CD8-positive, alpha-beta memory T cell (primary cell): ENCODE measurements at regions not wholly inside any gene's neighbourhood (a gene's known extent, or its start where the extent isn't known, plus 50 kb on each side); places are given as distances from the start of the nearest gene placed in this dataset.
"Not testable (repeated sequence)": the region's sequence is repeated elsewhere in the genome, so short reads cannot be mapped to it uniquely, and the experiment has no call there.

Source experiments
- CTCF ChIA-PET: fragments of 350-600 bp; sonication (Branson Sonifier 250); formaldehyde crosslinking; loops from one replicate; lab custom pipeline; 2021; ENCODE audit warnings: antibody characterized with exemption; lab: Charles Lee
- POLR2A ChIA-PET: fragments of 350-600 bp; sonication (Branson Sonifier 250); formaldehyde crosslinking; loops from one replicate; lab custom pipeline; 2021; ENCODE audit warnings: antibody characterized with exemption; lab: Charles Lee
- DNase-seq, 5 donors: peaks; one replicate each; pipeline versions ENCODE4 v3.0.0 to v3.0.0-alpha.2; 2020 to 2022; ENCODE audit warnings: mixed read lengths in 1 of 5
- H3K27ac ChIP-seq: one replicate; pipeline ENCODE4 v1.7.0; 2013; ENCODE audit warnings: low read depth, mild to moderate bottlenecking, low read length, moderate library complexity
- H3K27me3 ChIP-seq: 2 replicates; pipeline ENCODE4 v1.7.0; 2013; ENCODE audit warnings: low read length, mild to moderate bottlenecking; ENCODE audit not compliant: insufficient read depth, poor library complexity, severe bottlenecking
- H3K36me3 ChIP-seq: 2 replicates; pipeline ENCODE4 v1.7.0; 2013; ENCODE audit warnings: mild to moderate bottlenecking, low read length, moderate library complexity; ENCODE audit not compliant: insufficient read depth
- H3K4me1 ChIP-seq: 2 replicates; pipeline ENCODE4 v1.7.0; 2013; ENCODE audit warnings: mild to moderate bottlenecking, low read length, moderate library complexity; ENCODE audit not compliant: insufficient read depth
- H3K4me3 ChIP-seq: 2 replicates; pipeline ENCODE4 v1.7.0; 2013; ENCODE audit warnings: mild to moderate bottlenecking, low read length
- H3K9me3 ChIP-seq: 2 replicates; pipeline ENCODE4 v1.7.0; 2013; ENCODE audit warnings: mild to moderate bottlenecking, low read length
- H3K27ac Mint-ChIP-seq, 8 donors: one replicate each; pipeline ENCODE4 v1.8.0; 2020 to 2021; ENCODE audit warnings: mixed read lengths in 8 of 8, mild to moderate bottlenecking in 6 of 8, inconsistent platforms in 3 of 8, moderate library complexity in 3 of 8
- H3K27me3 Mint-ChIP-seq, 2 donors: one replicate each; pipeline ENCODE4 v1.8.0; 2020 to 2021; ENCODE audit warnings: mixed read lengths in 2 of 2, mild to moderate bottlenecking in 1 of 2, moderate library complexity in 1 of 2
- H3K36me3 Mint-ChIP-seq, 3 donors: one replicate each; pipeline ENCODE4 v1.8.0; 2020 to 2021; ENCODE audit warnings: mixed read lengths in 3 of 3, inconsistent platforms in 1 of 3, mild to moderate bottlenecking in 1 of 3
- H3K4me1 Mint-ChIP-seq, 3 donors: one replicate each; pipeline ENCODE4 v1.8.0; 2020 to 2021; ENCODE audit warnings: mixed read lengths in 3 of 3, inconsistent platforms in 1 of 3, mild to moderate bottlenecking in 1 of 3
- H3K4me3 Mint-ChIP-seq, 7 donors: one replicate each; pipeline ENCODE4 v1.8.0; 2020 to 2021; ENCODE audit warnings: mixed read lengths in 7 of 7, mild to moderate bottlenecking in 6 of 7, moderate library complexity in 4 of 7, inconsistent platforms in 2 of 7
- H3K9me3 Mint-ChIP-seq, 5 donors: one replicate each; pipeline ENCODE4 v1.8.0; 2020 to 2022; ENCODE audit warnings: mixed read lengths in 5 of 5, mild to moderate bottlenecking in 3 of 5, moderate library complexity in 2 of 5, inconsistent platforms in 1 of 5

GRCh38 chr3:89954137-89954536 lies 846.7 kb downstream of the EPHA3 start:
- Histone ChIP-seq H3K36me3 (no peaks in the 10 kb centered on the region), H3K27me3 (no peaks in the 10 kb centered on the region), H3K27ac (no peak overlapping the region), H3K4me1 (no peaks in the 10 kb centered on the region), H3K4me3 (no peak overlapping the region), H3K9me3 (no peaks in the 10 kb centered on the region)
- DNase-seq: no peak
- POLR2A ChIA-PET: no interaction called here
- no peaks in the 10 kb centered on the region for H3K27me3 Mint-ChIP-seq
- H3K4me3 Mint-ChIP-seq: no peak overlapping the region
- H3K9me3 Mint-ChIP-seq: peaks cover 4 to 16% (median 12%) of the 10 kb centered on the region in 5 donors
- CTCF ChIA-PET: no interaction called here
- no peaks in the 10 kb centered on the region for H3K36me3 Mint-ChIP-seq
- no peak overlapping the region for H3K27ac Mint-ChIP-seq
- no peaks in the 10 kb centered on the region for H3K4me1 Mint-ChIP-seq

GRCh38 chr3:89955156-89955555 lies 847.7 kb downstream of the EPHA3 start:
- no peak overlapping the region for H3K27ac ChIP-seq
- Mint-ChIP-seq H3K27ac (no peak overlapping the region), H3K36me3 (no peaks in the 10 kb centered on the region), H3K27me3 (no peaks in the 10 kb centered on the region), H3K4me3 (no peak overlapping the region), H3K9me3 (peaks cover 4 to 15% (median 12%) of the 10 kb centered on the region in 5 donors), H3K4me1 (no peaks in the 10 kb centered on the region)
- no peak overlapping the region for H3K4me3 ChIP-seq
- no peak for DNase-seq
- no peaks in the 10 kb centered on the region for H3K4me1 ChIP-seq
- CTCF ChIA-PET: no interaction called here
- H3K36me3 ChIP-seq: no peaks in the 10 kb centered on the region
- no peaks in the 10 kb centered on the region for H3K9me3 ChIP-seq
- POLR2A ChIA-PET: no interaction called here
- no peaks in the 10 kb centered on the region for H3K27me3 ChIP-seq

- H3K27ac ChIP-seq: no peak overlapping the region
- no peak overlapping the region for H3K4me3 Mint-ChIP-seq
- H3K4me3 ChIP-seq: no peak overlapping the region
- no peak overlapping the region for H3K27ac Mint-ChIP-seq
- H3K4me1 Mint-ChIP-seq: no peaks in the 10 kb centered on the region
- peaks cover 4 to 13% (median 8%) of the 10 kb centered on the region in 5 donors for H3K9me3 Mint-ChIP-seq
- H3K9me3 ChIP-seq: no peaks in the 10 kb centered on the region
- no peaks in the 10 kb centered on the region for H3K27me3 Mint-ChIP-seq
- CTCF ChIA-PET: no interaction called here
- no peaks in the 10 kb centered on the region for H3K36me3 ChIP-seq
- no peaks in the 10 kb centered on the region for H3K27me3 ChIP-seq
- no peaks in the 10 kb centered on the region for H3K4me1 ChIP-seq
- POLR2A ChIA-PET: no interaction called here
- no peak for DNase-seq
- H3K36me3 Mint-ChIP-seq: no peaks in the 10 kb centered on the region
Measured at GRCh38 chr3:89957451-89957850, 850.0 kb downstream of the EPHA3 start.

GRCh38 chr3:89958163-89958562 lies 850.7 kb downstream of the EPHA3 start:
- H3K4me3 ChIP-seq, H3K27ac Mint-ChIP-seq, DNase-seq, H3K27ac ChIP-seq, H3K36me3 ChIP-seq, CTCF ChIA-PET, H3K27me3 Mint-ChIP-seq, H3K36me3 Mint-ChIP-seq, H3K4me1 ChIP-seq, H3K4me3 Mint-ChIP-seq, POLR2A ChIA-PET, H3K4me1 Mint-ChIP-seq, H3K9me3 ChIP-seq, H3K27me3 ChIP-seq: not testable (repeated sequence)
- peaks cover 4 to 13% (median 8%) of the 10 kb centered on the region in 5 donors for H3K9me3 Mint-ChIP-seq

GRCh38 chr3:89964347-89964746 lies 856.9 kb downstream of the EPHA3 start:
- no peaks in the 10 kb centered on the region for H3K36me3 Mint-ChIP-seq
- CTCF ChIA-PET: no interaction called here
- Histone ChIP-seq H3K27ac (no peak overlapping the region), H3K4me3 (no peak overlapping the region), H3K36me3 (no peaks in the 10 kb centered on the region), H3K9me3 (peaks cover 5% of the 10 kb centered on the region), H3K27me3 (no peaks in the 10 kb centered on the region), H3K4me1 (no peaks in the 10 kb centered on the region)
- H3K27me3 Mint-ChIP-seq: no peaks in the 10 kb centered on the region
- no peaks in the 10 kb centered on the region for H3K4me1 Mint-ChIP-seq
- no peak for DNase-seq
- POLR2A ChIA-PET: no interaction called here
- peaks cover 3 to 7% (median 4%) of the 10 kb centered on the region in 5 donors for H3K9me3 Mint-ChIP-seq
- H3K4me3 Mint-ChIP-seq: no peak overlapping the region
- no peak overlapping the region for H3K27ac Mint-ChIP-seq

GRCh38 chr3:89966877-89967665 lies 859.6 kb downstream of the EPHA3 start:
- Mint-ChIP-seq H3K9me3 (peaks cover 3 to 16% (median 5%) of the 10 kb centered on the region in 5 donors), H3K27ac (no peak overlapping the region), H3K4me3 (no peak overlapping the region), H3K36me3 (no peaks in the 10 kb centered on the region), H3K27me3 (no peaks in the 10 kb centered on the region), H3K4me1 (no peaks in the 10 kb centered on the region)
- Histone ChIP-seq H3K4me3 (no peak overlapping the region), H3K4me1 (no peaks in the 10 kb centered on the region), H3K36me3 (no peaks in the 10 kb centered on the region), H3K27me3 (no peaks in the 10 kb centered on the region), H3K9me3 (peaks cover 5% of the 10 kb centered on the region), H3K27ac (no peak overlapping the region)
- ChIA-PET POLR2A (no interaction called here), CTCF (no interaction called here)
- no peak for DNase-seq

- no peak for DNase-seq
- H3K27ac Mint-ChIP-seq: no peak overlapping the region
- Histone ChIP-seq H3K27me3 (no peaks in the 10 kb centered on the region), H3K27ac (no peak overlapping the region), H3K36me3 (no peaks in the 10 kb centered on the region), H3K4me3 (no peak overlapping the region), H3K9me3 (peaks cover 5% of the 10 kb centered on the region), H3K4me1 (no peaks in the 10 kb centered on the region)
- no peak overlapping the region for H3K4me3 Mint-ChIP-seq
- H3K9me3 Mint-ChIP-seq: peaks cover 3 to 33% (median 6%) of the 10 kb centered on the region in 5 donors
- POLR2A ChIA-PET: no interaction called here
- H3K36me3 Mint-ChIP-seq: no peaks in the 10 kb centered on the region
- no peaks in the 10 kb centered on the region for H3K4me1 Mint-ChIP-seq
- no peaks in the 10 kb centered on the region for H3K27me3 Mint-ChIP-seq
- CTCF ChIA-PET: no interaction called here
Measured at GRCh38 chr3:89971329-89971728, 863.9 kb downstream of the EPHA3 start.

- no peaks in the 10 kb centered on the region for H3K27me3 ChIP-seq
- CTCF ChIA-PET: no interaction called here
- no peaks in the 10 kb centered on the region for H3K36me3 ChIP-seq
- Mint-ChIP-seq H3K27ac (no peak overlapping the region), H3K36me3 (no peaks in the 10 kb centered on the region), H3K9me3 (peaks cover 0 to 36% (median 4%) of the 10 kb centered on the region in 5 donors), H3K4me3 (no peak overlapping the region), H3K4me1 (no peaks in the 10 kb centered on the region), H3K27me3 (no peaks in the 10 kb centered on the region)
- peaks cover 1% of the 10 kb centered on the region for H3K9me3 ChIP-seq
- H3K4me3 ChIP-seq: no peak overlapping the region
- no peak overlapping the region for H3K27ac ChIP-seq
- no peaks in the 10 kb centered on the region for H3K4me1 ChIP-seq
- POLR2A ChIA-PET: no interaction called here
- no peak for DNase-seq
Measured at GRCh38 chr3:89973156-89973555, 865.7 kb downstream of the EPHA3 start.
